ENCODE measurements at regions not wholly inside any gene's neighbourhood (a gene's known extent, or its start where the extent isn't known, plus 50 kb on each side); places are given as distances from the start of the nearest gene placed in this dataset.

GRCh38 chr2:235334179-235334578 is 159.7 kb upstream of the AGAP1 start:
- TF ChIP-seq CTCF (IDR thresholded peaks at IDR 0.05) (no peak), POLR2A (IDR thresholded peaks at IDR 0.05) (no peak)
